ACC112 (cell line): ENCODE measurements at regions not wholly inside any gene's neighbourhood (a gene's known extent, or its start where the extent isn't known, plus 50 kb on each side); places are given as distances from the start of the nearest gene placed in this dataset.
A peak's percentile ranks its signal among the peaks of the same experiment; 100 is the strongest.

Source experiments
- H2AFZ ChIP-seq: fragments of 200-600 bp; sonication (generic); one replicate; pipeline ENCODE4 v1.6.0; 2017; ENCODE audit warnings: antibody characterized with exemption, low read length; ENCODE audit not compliant: unreplicated experiment
- H3K27ac ChIP-seq: fragments of 200-600 bp; sonication (generic); 2 replicates; pipeline ENCODE4 v1.5.1; 2014; ENCODE audit warnings: low read depth, mild to moderate bottlenecking, antibody characterized with exemption, low read length, moderate library complexity
- H3K27me3 ChIP-seq: fragments of 200-600 bp; sonication (generic); 2 replicates; pipeline ENCODE4 v1.6.1; 2014; ENCODE audit warnings: mild to moderate bottlenecking, antibody characterized with exemption, low read length, moderate library complexity, mixed read lengths; ENCODE audit not compliant: insufficient read depth
- H3K36me3 ChIP-seq: fragments of 200-600 bp; sonication (generic); 2 replicates; pipeline ENCODE4 v1.6.1; 2016; ENCODE audit warnings: mild to moderate bottlenecking, antibody characterized with exemption, low read length, moderate library complexity, mixed read lengths; ENCODE audit not compliant: insufficient read depth
- H3K4me1 ChIP-seq: fragments of 200-600 bp; sonication (generic); one replicate; pipeline ENCODE4 v1.6.1; 2016; ENCODE audit warnings: low read length, mixed read lengths; ENCODE audit not compliant: insufficient read depth, unreplicated experiment, control insufficient read depth
- H3K4me3 ChIP-seq: fragments of 200-600 bp; sonication (generic); 2 replicates; pipeline ENCODE4 v1.5.1; 2014; ENCODE audit warnings: mild to moderate bottlenecking, low read depth, low read length
- H3K79me2 ChIP-seq: fragments of 200-600 bp; sonication (generic); one replicate; pipeline ENCODE4 v1.6.0; 2016; ENCODE audit warnings: low read length; ENCODE audit not compliant: control insufficient read depth, unreplicated experiment, insufficient read depth

GRCh38 chr6:87794922-87795885, 93.2 kb upstream of the AKIRIN2 start:
- Histone ChIP-seq H3K79me2 (no peaks in the 10 kb centered on the region), H3K4me3 (no peak overlapping the region), H2AFZ (no peak overlapping the region), H3K27me3 (no peaks in the 10 kb centered on the region), H3K36me3 (no peaks in the 10 kb centered on the region), H3K4me1 (peaks cover 11% of the 10 kb centered on the region), H3K27ac (no peak overlapping the region)

- Histone ChIP-seq H3K4me1 (peaks cover 29% of the 10 kb centered on the region), H2AFZ (peak overlapping the region; percentile 8), H3K79me2 (no peaks in the 10 kb centered on the region), H3K36me3 (no peaks in the 10 kb centered on the region), H3K4me3 (no peak overlapping the region), H3K27ac (no peak overlapping the region), H3K27me3 (no peaks in the 10 kb centered on the region)
These were observed 91.3 kb upstream of the AKIRIN2 start for GRCh38 chr6:87793315-87793714.

GRCh38 chr6:87791982-87792381, 89.9 kb upstream of the AKIRIN2 start:
- Histone ChIP-seq H3K36me3 (no peaks in the 10 kb centered on the region), H3K79me2 (no peaks in the 10 kb centered on the region), H3K4me3 (no peak overlapping the region), H3K27ac (no peak overlapping the region), H3K4me1 (peaks cover 29% of the 10 kb centered on the region), H2AFZ (no peak overlapping the region), H3K27me3 (no peaks in the 10 kb centered on the region)

- Histone ChIP-seq H3K36me3 (no peaks in the 10 kb centered on the region), H3K27me3 (no peaks in the 10 kb centered on the region), H2AFZ (peak overlapping the region; percentile 84), H3K4me3 (no peak overlapping the region), H3K27ac (no peak overlapping the region), H3K4me1 (peaks cover 29% of the 10 kb centered on the region), H3K79me2 (no peaks in the 10 kb centered on the region)
These were observed 89.5 kb upstream of the AKIRIN2 start for GRCh38 chr6:87791485-87791884.

GRCh38 chr6:87791029-87791428, 89.0 kb upstream of the AKIRIN2 start:
- Histone ChIP-seq H3K27me3 (no peaks in the 10 kb centered on the region), H3K27ac (0 out of 2 replicates have a peak overlapping the region, but pooled peaks have one; percentile 11), H3K79me2 (no peaks in the 10 kb centered on the region), H3K4me1 (peaks cover 29% of the 10 kb centered on the region), H2AFZ (peak overlapping the region; percentile 84), H3K36me3 (no peaks in the 10 kb centered on the region), H3K4me3 (no peak overlapping the region)

- H3K4me3 ChIP-seq: peak overlapping the region; percentile 2; the same call in 1 of the 2 replicates
- H3K27ac ChIP-seq: peak overlapping the region; percentile 91
- peaks cover 29% of the 10 kb centered on the region for H3K4me1 ChIP-seq
- no peaks in the 10 kb centered on the region for H3K27me3 ChIP-seq
- no peaks in the 10 kb centered on the region for H3K36me3 ChIP-seq
- peak overlapping the region; percentile 32 for H2AFZ ChIP-seq
- no peaks in the 10 kb centered on the region for H3K79me2 ChIP-seq
These were observed 87.9 kb upstream of the AKIRIN2 start for GRCh38 chr6:87789900-87790290.

- Histone ChIP-seq H3K4me3 (peak overlapping the region; percentile 61), H2AFZ (peak overlapping the region; percentile 32), H3K36me3 (no peaks in the 10 kb centered on the region), H3K79me2 (no peaks in the 10 kb centered on the region), H3K4me1 (peaks cover 29% of the 10 kb centered on the region), H3K27me3 (no peaks in the 10 kb centered on the region), H3K27ac (peak overlapping the region; percentile 91)
These were observed 87.3 kb upstream of the AKIRIN2 start for GRCh38 chr6:87789198-87789899.

- H3K27ac ChIP-seq: 0 out of 2 replicates have a peak overlapping the region, but pooled peaks have one; percentile 91
- peaks cover 29% of the 10 kb centered on the region for H3K4me1 ChIP-seq
- peak overlapping the region; percentile 39 for H2AFZ ChIP-seq
These were observed 86.1 kb upstream of the AKIRIN2 start for GRCh38 chr6:87788141-87788540.

GRCh38 chr6:87785229-87785862, 83.3 kb upstream of the AKIRIN2 start:
- Histone ChIP-seq H3K4me1 (peaks cover 20% of the 10 kb centered on the region), H3K36me3 (no peaks in the 10 kb centered on the region), H2AFZ (no peak overlapping the region), H3K27ac (no peak overlapping the region), H3K27me3 (no peaks in the 10 kb centered on the region), H3K79me2 (no peaks in the 10 kb centered on the region), H3K4me3 (no peak overlapping the region)

More at GRCh38 chr6:87788141-87788540, 86.1 kb upstream of the AKIRIN2 start:
- no peaks in the 10 kb centered on the region for H3K36me3 ChIP-seq
- H3K79me2 ChIP-seq: no peaks in the 10 kb centered on the region
- H3K4me3 ChIP-seq: no peak overlapping the region
- no peaks in the 10 kb centered on the region for H3K27me3 ChIP-seq

- Histone ChIP-seq H3K79me2 (no peaks in the 10 kb centered on the region), H3K27ac (no peak overlapping the region), H3K4me3 (no peak overlapping the region), H3K36me3 (no peaks in the 10 kb centered on the region), H2AFZ (no peak overlapping the region), H3K27me3 (no peaks in the 10 kb centered on the region), H3K4me1 (peaks cover 13% of the 10 kb centered on the region)
These were observed 82.7 kb upstream of the AKIRIN2 start for GRCh38 chr6:87784690-87785089.
